GM20000 (cell line): ENCODE measurements at regions not wholly inside any gene's neighbourhood (a gene's known extent, or its start where the extent isn't known, plus 50 kb on each side); places are given as distances from the start of the nearest gene placed in this dataset.

Source experiments
- DNase-seq: peaks from one replicate; pipeline ENCODE4 v3.0.0; 2012; ENCODE audit warnings: low spot score
- TF ChIP-seq, protein P1 (sequence below): IDR thresholded peaks from 2 replicates; pipeline ENCODE4 v1.5.1; 2012; ENCODE audit warnings: mild to moderate bottlenecking, control low read depth; ENCODE audit errors: extremely low read depth, missing control alignments

GRCh38 chr15:95558131-95558530 lies 772.4 kb upstream of the NR2F2 start:
- no peak for DNase-seq

DNA sequence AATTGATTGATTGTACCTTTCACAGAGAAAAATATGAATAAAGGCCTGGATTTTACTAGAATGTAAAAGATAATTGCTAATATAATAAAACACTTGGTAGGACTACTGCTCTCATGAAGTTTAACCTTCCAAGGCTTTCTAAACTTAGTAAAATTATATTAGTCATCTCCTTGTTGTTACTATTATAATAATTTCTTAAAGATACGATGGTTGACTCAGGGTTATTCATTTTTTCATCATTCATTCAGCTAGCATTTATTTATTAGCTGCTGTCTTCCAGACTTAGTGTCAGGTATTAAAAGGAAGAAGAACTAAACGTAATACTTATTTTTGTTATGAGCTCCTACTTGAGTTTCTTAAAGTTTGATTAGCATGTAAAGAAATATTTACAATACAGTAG lies 771.6 kb upstream of the NR2F2 start:
- no peak for DNase-seq
- TF ChIP-seq, protein P1, sequence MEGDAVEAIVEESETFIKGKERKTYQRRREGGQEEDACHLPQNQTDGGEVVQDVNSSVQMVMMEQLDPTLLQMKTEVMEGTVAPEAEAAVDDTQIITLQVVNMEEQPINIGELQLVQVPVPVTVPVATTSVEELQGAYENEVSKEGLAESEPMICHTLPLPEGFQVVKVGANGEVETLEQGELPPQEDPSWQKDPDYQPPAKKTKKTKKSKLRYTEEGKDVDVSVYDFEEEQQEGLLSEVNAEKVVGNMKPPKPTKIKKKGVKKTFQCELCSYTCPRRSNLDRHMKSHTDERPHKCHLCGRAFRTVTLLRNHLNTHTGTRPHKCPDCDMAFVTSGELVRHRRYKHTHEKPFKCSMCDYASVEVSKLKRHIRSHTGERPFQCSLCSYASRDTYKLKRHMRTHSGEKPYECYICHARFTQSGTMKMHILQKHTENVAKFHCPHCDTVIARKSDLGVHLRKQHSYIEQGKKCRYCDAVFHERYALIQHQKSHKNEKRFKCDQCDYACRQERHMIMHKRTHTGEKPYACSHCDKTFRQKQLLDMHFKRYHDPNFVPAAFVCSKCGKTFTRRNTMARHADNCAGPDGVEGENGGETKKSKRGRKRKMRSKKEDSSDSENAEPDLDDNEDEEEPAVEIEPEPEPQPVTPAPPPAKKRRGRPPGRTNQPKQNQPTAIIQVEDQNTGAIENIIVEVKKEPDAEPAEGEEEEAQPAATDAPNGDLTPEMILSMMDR: no peak

More at GRCh38 chr15:95558131-95558530, 772.4 kb upstream of the NR2F2 start:
- TF ChIP-seq, protein P1: no peak

DNA sequence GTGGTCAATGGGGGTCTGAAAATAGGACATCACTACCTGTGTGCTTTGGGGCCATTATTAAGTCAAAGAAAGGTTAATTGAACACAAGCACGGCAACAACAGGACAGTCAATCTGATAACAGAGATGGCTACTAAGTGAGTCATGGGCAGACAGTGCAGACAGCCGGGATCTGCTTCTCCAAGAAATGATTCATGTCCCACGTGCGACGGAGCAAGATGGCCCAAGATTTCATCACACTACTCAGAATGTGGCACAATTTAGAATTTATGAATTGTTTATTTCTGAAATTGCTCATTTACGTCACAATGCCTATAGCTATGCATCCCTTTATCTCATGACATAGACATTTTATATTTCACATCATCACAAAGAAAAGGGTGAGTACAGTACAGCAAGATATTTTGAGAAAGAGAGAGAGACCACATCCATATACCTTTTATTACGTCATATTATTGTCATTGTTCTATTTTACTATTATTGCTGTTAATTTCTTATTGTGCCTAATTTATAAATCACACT lies 770.6 kb upstream of the NR2F2 start:
- TF ChIP-seq, protein P1: no peak
- DNase-seq: no peak

GRCh38 chr15:95561463-95561862 lies 769.0 kb upstream of the NR2F2 start:
- TF ChIP-seq, protein P1: no peak

DNA sequence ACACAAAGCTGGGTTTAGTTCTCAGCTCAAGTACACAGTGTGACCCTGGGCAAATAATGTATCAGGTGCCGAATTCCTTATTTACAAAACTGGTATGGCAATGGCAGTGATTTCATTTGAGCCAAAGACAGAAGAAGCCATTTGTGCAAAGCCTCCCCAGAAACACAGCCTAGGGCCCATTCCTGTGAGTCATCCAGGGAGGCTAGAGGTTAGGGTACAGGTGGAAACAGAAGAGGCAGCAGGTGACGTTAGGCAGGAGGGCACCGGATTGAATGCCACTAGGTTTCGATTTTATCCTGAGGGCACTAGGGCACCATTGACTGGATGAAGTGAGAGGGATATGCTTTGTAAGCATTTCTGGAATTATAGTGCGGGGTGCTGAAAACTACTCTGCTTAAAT lies 766.9 kb upstream of the NR2F2 start:
- DNase-seq: no peak
- TF ChIP-seq, protein P1: no peak

More at GRCh38 chr15:95561463-95561862, 769.0 kb upstream of the NR2F2 start:
- no peak for DNase-seq

GRCh38 chr15:95565016-95565600 lies 765.4 kb upstream of the NR2F2 start:
- TF ChIP-seq, protein P1: no peak
- DNase-seq: no peak

GRCh38 chr15:95565690-95566089 lies 764.8 kb upstream of the NR2F2 start:
- DNase-seq: no peak
- TF ChIP-seq, protein P1: no peak
